Activated B cell treated with CpG ODN at 0.5 μM for 24 hours (primary cell): ENCODE measurements at regions not wholly inside any gene's neighbourhood (a gene's known extent, or its start where the extent isn't known, plus 50 kb on each side); places are given as distances from the start of the nearest gene placed in this dataset.
"Not testable (repeated sequence)": the region's sequence is repeated elsewhere in the genome, so short reads cannot be mapped to it uniquely, and the experiment has no call there.

Experiments used
- ATAC-seq: fragments of 200-7000 bp; cut with Tn5 transposase; one replicate; pipeline ENCODE4 v1.10.0; 2021; ENCODE audit warnings: low read depth, mild to moderate bottlenecking, moderate library complexity
- CTCF ChIA-PET: fragments of 350-600 bp; sonication (Branson Sonifier 250); formaldehyde crosslinking; loops from one replicate; lab custom pipeline; 2021; ENCODE audit warnings: antibody characterized with exemption; lab: Charles Lee
- POLR2A ChIA-PET: fragments of 350-600 bp; sonication (Branson Sonifier 250); formaldehyde crosslinking; loops from one replicate; lab custom pipeline; 2021; ENCODE audit warnings: antibody characterized with exemption; lab: Charles Lee
- DNase-seq: peaks from one replicate; pipeline ENCODE4 v3.0.0; 2022
- H3K27ac Mint-ChIP-seq: one replicate; pipeline ENCODE4 v1.8.0; 2020; ENCODE audit warnings: mixed read lengths
- H3K27me3 Mint-ChIP-seq: one replicate; pipeline ENCODE4 v1.8.0; 2021; ENCODE audit warnings: mixed read lengths
- H3K36me3 Mint-ChIP-seq: one replicate; pipeline ENCODE4 v1.8.0; 2021; ENCODE audit warnings: low read depth, mixed read lengths
- H3K4me1 Mint-ChIP-seq: one replicate; pipeline ENCODE4 v1.8.0; 2021; ENCODE audit warnings: mixed read lengths
- H3K4me3 Mint-ChIP-seq: one replicate; pipeline ENCODE4 v1.8.0; 2020; ENCODE audit warnings: mild to moderate bottlenecking, mixed read lengths
- H3K9me3 Mint-ChIP-seq: one replicate; pipeline ENCODE4 v1.8.0; 2020; ENCODE audit warnings: mixed read lengths
- CTCF ChIP-seq: fragments of 200-600 bp; IDR thresholded peaks from one replicate; pipeline ENCODE4 v1.8.0; 2022; ENCODE audit warnings: antibody characterized with exemption, mild to moderate bottlenecking
- intact Hi-C: fragments of 100-400 bp; cut with micrococcal nuclease; formaldehyde crosslinking; loops from one replicate; pipeline ENCODE4 v1.15.1; 2024

GRCh38 chr10:105733924-105734323, 1092.8 kb downstream of the SORCS3 start:
- Mint-ChIP-seq H3K36me3 (no peaks in the 10 kb centered on the region), H3K4me1 (no peaks in the 10 kb centered on the region), H3K4me3 (no peak overlapping the region), H3K27ac (no peak overlapping the region), H3K27me3 (no peaks in the 10 kb centered on the region), H3K9me3 (peaks cover 4% of the 10 kb centered on the region)
- ChIA-PET CTCF (no interaction called here), POLR2A (no interaction called here)
- DNase-seq, result no peak
- no peak for ATAC-seq
- intact Hi-C loops, result no loop called here
- TF ChIP-seq CTCF, result no peak

- Mint-ChIP-seq H3K9me3 (no peaks in the 10 kb centered on the region), H3K4me1 (no peaks in the 10 kb centered on the region), H3K27me3 (no peaks in the 10 kb centered on the region), H3K36me3 (no peaks in the 10 kb centered on the region), H3K27ac (no peak overlapping the region), H3K4me3 (no peak overlapping the region)
- POLR2A ChIA-PET, result no interaction called here
- CTCF ChIA-PET, result no interaction called here
- intact Hi-C loops, result no loop called here
- ATAC-seq (no peak), DNase-seq (no peak)
- TF ChIP-seq CTCF, result no peak
Observed at GRCh38 chr10:105729428-105729827, 1088.3 kb downstream of the SORCS3 start.

- H3K4me1 Mint-ChIP-seq, intact Hi-C loops, POLR2A ChIA-PET, ATAC-seq, H3K4me3 Mint-ChIP-seq, CTCF ChIA-PET, DNase-seq, H3K9me3 Mint-ChIP-seq, H3K36me3 Mint-ChIP-seq, H3K27ac Mint-ChIP-seq, H3K27me3 Mint-ChIP-seq: not testable (repeated sequence)
Observed at GRCh38 chr10:105727586-105727985, 1086.5 kb downstream of the SORCS3 start.

- intact Hi-C loops, result no loop called here
- ATAC-seq, result no peak
- no peaks in the 10 kb centered on the region for H3K27me3 Mint-ChIP-seq
Observed at GRCh38 chr10:105727131-105727530, 1086.0 kb downstream of the SORCS3 start.

GRCh38 chr10:105726149-105726548, 1085.1 kb downstream of the SORCS3 start:
- ATAC-seq (no peak), DNase-seq (no peak)
- Mint-ChIP-seq H3K36me3 (no peaks in the 10 kb centered on the region), H3K4me3 (no peak overlapping the region), H3K9me3 (no peaks in the 10 kb centered on the region), H3K4me1 (no peaks in the 10 kb centered on the region), H3K27me3 (no peaks in the 10 kb centered on the region), H3K27ac (no peak overlapping the region)
- POLR2A ChIA-PET, result no interaction called here
- TF ChIP-seq CTCF, result no peak
- CTCF ChIA-PET, result no interaction called here
- intact Hi-C loops, result no loop called here

More at GRCh38 chr10:105727131-105727530, 1086.0 kb downstream of the SORCS3 start:
- ChIA-PET POLR2A (no interaction called here), CTCF (no interaction called here)
- DNase-seq, result no peak
- no peak overlapping the region for H3K27ac Mint-ChIP-seq
- no peaks in the 10 kb centered on the region for H3K4me1 Mint-ChIP-seq
- no peaks in the 10 kb centered on the region for H3K9me3 Mint-ChIP-seq
- H3K36me3 Mint-ChIP-seq, result no peaks in the 10 kb centered on the region
- TF ChIP-seq CTCF, result no peak
- H3K4me3 Mint-ChIP-seq, result no peak overlapping the region

GRCh38 chr10:105725007-105725406, 1083.9 kb downstream of the SORCS3 start:
- ChIA-PET CTCF (no interaction called here), POLR2A (no interaction called here)
- no peaks in the 10 kb centered on the region for H3K9me3 Mint-ChIP-seq
- ATAC-seq (no peak), DNase-seq (no peak)
- H3K36me3 Mint-ChIP-seq, result no peaks in the 10 kb centered on the region
- H3K27ac Mint-ChIP-seq, result no peak overlapping the region
- intact Hi-C loops, result no loop called here
- H3K4me1 Mint-ChIP-seq, result no peaks in the 10 kb centered on the region
- no peak for TF ChIP-seq CTCF
- no peak overlapping the region for H3K4me3 Mint-ChIP-seq
- no peaks in the 10 kb centered on the region for H3K27me3 Mint-ChIP-seq
